BE2C (cell line): ENCODE measurements at regions not wholly inside any gene's neighbourhood (a gene's known extent, or its start where the extent isn't known, plus 50 kb on each side); places are given as distances from the start of the nearest gene placed in this dataset.
"Not testable (repeated sequence)": the region's sequence is repeated elsewhere in the genome, so short reads cannot be mapped to it uniquely, and the experiment has no call there.

ENCODE experiments used
- DNase-seq: peaks from one replicate; pipeline ENCODE4 v3.0.0-alpha.2; 2020
- H3K27me3 ChIP-seq: fragments of 250-450 bp; sonication (Bioruptor Pico); 2 replicates; pipeline ENCODE4 v1.5.1; 2020; ENCODE audit warnings: mild to moderate bottlenecking
- H3K36me3 ChIP-seq: fragments of 250-450 bp; sonication (Bioruptor Pico); 2 replicates; pipeline ENCODE4 v1.5.1; 2020; ENCODE audit warnings: mild to moderate bottlenecking
- H3K4me1 ChIP-seq: fragments of 250-450 bp; sonication (Bioruptor Pico); 2 replicates; pipeline ENCODE4 v1.5.1; 2020
- H3K4me3 ChIP-seq: 2 replicates; pipeline ENCODE4 v1.5.1; 2011; ENCODE audit warnings: low read depth, low read length
- H3K9me3 ChIP-seq: fragments of 250-450 bp; sonication (Bioruptor Pico); 2 replicates; pipeline ENCODE4 v1.5.1; 2020
- TF ChIP-seq, protein P1 (sequence below): IDR thresholded peaks from 2 replicates; pipeline ENCODE4 v1.5.1; 2012; ENCODE audit warnings: mild to moderate bottlenecking, low read depth, low read length

DNA sequence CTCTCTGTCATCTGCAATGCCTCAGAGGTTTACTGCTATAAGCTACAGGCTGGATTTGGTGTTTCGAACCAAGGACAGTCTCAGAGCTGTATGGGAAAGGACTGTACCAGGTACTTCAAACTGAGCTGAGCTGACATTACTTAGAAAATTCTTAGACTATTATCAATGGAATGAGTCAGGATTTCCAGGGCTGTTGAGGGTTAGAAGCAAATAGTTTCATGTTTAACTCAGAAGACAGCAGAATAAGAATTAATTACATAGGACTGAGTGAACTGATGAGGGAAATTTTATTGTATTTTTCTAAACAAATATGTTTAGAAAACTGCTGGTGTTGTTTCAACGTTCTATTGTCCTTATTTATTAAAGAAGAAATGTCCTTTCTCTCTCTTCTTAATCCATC lies 74.3 kb upstream of the CAPZB start:
- DNase-seq = no peak
- Histone ChIP-seq H3K4me3 (no peak overlapping the region), H3K9me3 (no peaks in the 10 kb centered on the region), H3K4me1 (no peaks in the 10 kb centered on the region), H3K36me3 (no peaks in the 10 kb centered on the region), H3K27me3 (no peaks in the 10 kb centered on the region; the same call in 1 of the 2 replicates)
- TF ChIP-seq, protein P1, sequence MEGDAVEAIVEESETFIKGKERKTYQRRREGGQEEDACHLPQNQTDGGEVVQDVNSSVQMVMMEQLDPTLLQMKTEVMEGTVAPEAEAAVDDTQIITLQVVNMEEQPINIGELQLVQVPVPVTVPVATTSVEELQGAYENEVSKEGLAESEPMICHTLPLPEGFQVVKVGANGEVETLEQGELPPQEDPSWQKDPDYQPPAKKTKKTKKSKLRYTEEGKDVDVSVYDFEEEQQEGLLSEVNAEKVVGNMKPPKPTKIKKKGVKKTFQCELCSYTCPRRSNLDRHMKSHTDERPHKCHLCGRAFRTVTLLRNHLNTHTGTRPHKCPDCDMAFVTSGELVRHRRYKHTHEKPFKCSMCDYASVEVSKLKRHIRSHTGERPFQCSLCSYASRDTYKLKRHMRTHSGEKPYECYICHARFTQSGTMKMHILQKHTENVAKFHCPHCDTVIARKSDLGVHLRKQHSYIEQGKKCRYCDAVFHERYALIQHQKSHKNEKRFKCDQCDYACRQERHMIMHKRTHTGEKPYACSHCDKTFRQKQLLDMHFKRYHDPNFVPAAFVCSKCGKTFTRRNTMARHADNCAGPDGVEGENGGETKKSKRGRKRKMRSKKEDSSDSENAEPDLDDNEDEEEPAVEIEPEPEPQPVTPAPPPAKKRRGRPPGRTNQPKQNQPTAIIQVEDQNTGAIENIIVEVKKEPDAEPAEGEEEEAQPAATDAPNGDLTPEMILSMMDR = no peak

DNA sequence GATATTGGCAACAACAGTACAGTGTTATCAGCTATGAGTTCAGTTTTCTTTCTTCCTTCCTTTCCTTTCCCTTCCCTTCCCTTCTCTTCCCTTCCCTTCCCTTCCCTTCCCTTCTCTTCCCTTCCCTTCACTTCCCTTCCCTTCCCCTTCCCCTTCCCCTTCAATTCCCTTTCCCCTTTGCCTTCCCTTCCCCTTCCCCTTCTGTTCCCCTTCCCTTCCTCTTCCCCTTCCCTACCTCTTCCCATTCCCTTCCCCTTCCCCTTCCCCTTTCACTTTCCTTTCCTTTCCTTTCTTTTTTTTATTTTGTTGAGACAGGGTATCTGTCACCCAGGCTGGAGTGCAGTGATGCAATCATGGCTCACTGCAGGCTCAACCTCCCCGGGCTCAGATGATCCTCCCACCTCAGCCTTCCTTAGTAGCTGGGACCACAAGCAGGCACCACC lies 72.3 kb upstream of the CAPZB start:
- no peaks in the 10 kb centered on the region for H3K9me3 ChIP-seq
- TF ChIP-seq, protein P1 = no peak
- H3K4me3 ChIP-seq = no peak overlapping the region
- H3K27me3 ChIP-seq = no peaks in the 10 kb centered on the region; the same call in 1 of the 2 replicates
- no peak for DNase-seq
- no peaks in the 10 kb centered on the region for H3K4me1 ChIP-seq
- no peaks in the 10 kb centered on the region for H3K36me3 ChIP-seq

DNA sequence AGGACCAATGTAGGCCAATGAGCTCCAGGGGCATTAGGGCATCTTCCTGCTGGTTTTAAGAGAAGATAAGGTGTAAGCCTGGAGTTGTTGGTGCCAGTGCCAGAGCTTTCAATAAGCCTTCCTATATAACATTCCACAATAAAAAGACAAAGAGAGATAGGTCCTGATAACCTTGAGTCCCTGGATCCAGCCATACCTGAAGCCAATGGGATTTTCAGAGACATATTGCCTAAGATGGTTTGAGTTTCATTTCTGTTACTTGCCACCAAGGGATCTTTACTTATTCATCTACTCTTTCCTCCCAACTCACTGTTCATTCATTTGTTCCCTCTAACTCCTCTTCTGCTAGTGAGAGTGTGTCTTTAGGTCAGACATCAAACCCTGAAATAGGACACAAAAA lies 68.8 kb upstream of the CAPZB start:
- Histone ChIP-seq H3K9me3 (no peaks in the 10 kb centered on the region), H3K4me1 (no peaks in the 10 kb centered on the region)
- no peak for DNase-seq

DNA sequence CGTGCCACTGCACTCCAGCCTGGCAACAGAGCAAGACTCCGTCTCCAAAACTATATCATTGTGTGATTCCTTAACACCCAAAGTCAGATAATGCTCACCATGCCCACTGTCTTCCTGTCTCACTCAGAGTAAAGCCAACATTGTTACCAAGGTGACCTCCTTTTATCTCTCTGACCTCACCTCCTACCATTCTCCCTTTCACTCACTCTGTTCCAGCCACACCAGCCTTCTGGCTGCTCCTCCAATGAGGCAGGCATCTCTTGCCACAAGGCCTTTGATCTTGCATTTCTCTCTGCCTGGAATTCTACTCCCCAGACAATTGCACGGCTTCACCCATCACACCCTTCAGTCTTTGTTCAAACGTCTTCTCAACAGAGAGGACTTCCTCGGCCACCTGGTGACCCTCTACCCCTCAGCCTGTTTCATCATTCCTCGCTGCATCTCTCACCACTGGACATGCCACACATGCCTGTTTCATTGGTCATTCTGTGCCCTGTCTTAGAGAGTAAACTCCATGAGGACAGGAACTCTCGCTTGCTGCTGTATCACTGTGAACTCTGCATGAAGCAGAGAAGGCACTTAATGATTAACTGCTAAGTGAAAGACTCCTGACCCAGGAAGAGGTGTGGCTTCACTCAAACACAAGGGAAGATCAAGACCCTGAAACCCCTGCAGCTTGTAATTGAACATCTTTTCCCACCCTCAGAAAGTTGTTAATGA lies 67.1 kb upstream of the CAPZB start:
- Histone ChIP-seq H3K4me3 (no peak overlapping the region), H3K9me3 (no peaks in the 10 kb centered on the region), H3K27me3 (no peaks in the 10 kb centered on the region; the same call in 1 of the 2 replicates), H3K36me3 (no peaks in the 10 kb centered on the region), H3K4me1 (no peaks in the 10 kb centered on the region)
- TF ChIP-seq, protein P1 = no peak
- no peak for DNase-seq

More for the DNA sequence above, 68.8 kb upstream of the CAPZB start:
- no peaks in the 10 kb centered on the region for H3K36me3 ChIP-seq
- TF ChIP-seq, protein P1 = no peak
- no peaks in the 10 kb centered on the region; the same call in 1 of the 2 replicates for H3K27me3 ChIP-seq
- H3K4me3 ChIP-seq = no peak overlapping the region

DNA sequence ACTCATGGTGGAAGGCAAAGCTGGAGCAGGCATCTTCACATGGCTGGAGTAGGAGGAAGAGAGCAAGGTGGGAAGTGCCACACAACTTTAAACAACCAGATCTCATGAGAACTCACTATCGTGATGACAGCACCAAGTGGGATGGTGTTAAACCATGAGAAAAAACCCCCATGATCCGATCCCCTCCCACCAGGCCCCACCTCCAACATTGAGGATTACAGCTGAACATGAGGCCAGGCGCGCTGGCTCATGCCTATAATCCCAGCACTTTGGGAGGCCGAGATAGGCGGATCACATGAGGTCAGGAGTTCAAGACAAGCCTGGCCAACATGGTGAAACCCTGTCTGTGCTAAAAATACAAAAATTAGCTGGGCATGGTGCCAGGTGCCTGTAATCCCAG lies 66.5 kb upstream of the CAPZB start:
- DNase-seq, H3K4me3 ChIP-seq, H3K27me3 ChIP-seq, H3K9me3 ChIP-seq, H3K36me3 ChIP-seq, H3K4me1 ChIP-seq: not testable (repeated sequence)

DNA sequence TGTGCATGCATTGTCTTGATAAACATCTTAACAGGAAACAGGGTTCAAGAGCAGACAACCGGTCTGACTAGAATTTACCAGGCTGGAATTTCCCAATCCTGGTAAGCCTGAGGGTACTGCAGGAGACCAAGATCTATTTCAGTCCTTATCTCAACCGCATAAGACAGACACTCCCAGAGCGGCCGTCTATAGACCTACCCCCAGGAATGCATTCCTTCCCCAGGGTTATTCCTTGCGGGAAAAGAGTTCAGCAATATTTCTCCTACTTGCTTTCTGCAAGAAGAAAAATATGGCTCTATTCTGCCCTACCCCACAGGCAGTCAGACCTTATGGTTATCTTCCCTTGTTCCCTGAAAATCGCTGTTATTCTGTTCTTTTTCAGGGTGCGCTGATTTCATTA lies 65.1 kb upstream of the CAPZB start:
- H3K4me1 ChIP-seq, H3K27me3 ChIP-seq, H3K36me3 ChIP-seq, H3K4me3 ChIP-seq, DNase-seq, H3K9me3 ChIP-seq: not testable (repeated sequence)

DNA sequence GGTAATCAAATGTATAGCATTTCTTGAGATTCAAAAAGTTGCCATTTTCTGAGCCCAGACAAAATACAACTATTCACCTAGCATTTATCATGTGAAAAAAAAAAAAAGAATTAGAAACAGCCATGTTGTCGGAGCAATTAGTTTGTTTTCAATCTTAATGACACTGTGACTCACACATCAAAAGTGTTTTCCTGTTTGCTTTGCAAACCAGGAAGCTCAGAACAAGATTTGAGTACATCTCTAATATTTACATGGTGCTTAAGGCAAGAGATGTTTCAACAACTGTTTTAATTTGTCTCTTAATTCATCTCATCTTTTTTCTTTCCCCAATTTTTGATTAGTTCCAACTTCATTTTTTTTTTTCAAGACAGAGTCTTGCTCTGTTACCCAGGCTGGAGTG lies 62.5 kb upstream of the CAPZB start:
- no peak for DNase-seq
- H3K4me1 ChIP-seq = no peaks in the 10 kb centered on the region
- no peaks in the 10 kb centered on the region for H3K36me3 ChIP-seq
- H3K4me3 ChIP-seq = no peak overlapping the region
- H3K9me3 ChIP-seq = no peaks in the 10 kb centered on the region
- no peaks in the 10 kb centered on the region for H3K27me3 ChIP-seq
- TF ChIP-seq, protein P1 = no peak
